OCI-LY1 (cell line): ENCODE measurements at regions not wholly inside any gene's neighbourhood (a gene's known extent, or its start where the extent isn't known, plus 50 kb on each side); places are given as distances from the start of the nearest gene placed in this dataset.

Experiments used
- CTCF ChIP-seq: fragments of 200-600 bp; sonication (generic), shearing (Covaris generic); IDR thresholded peaks from 2 replicates; pipeline ENCODE4 v1.5.1; 2017; ENCODE audit warnings: mild to moderate bottlenecking, antibody characterized with exemption, low read length, moderate library complexity, mixed read lengths
- EZH2 ChIP-seq: fragments of 200-600 bp; sonication (generic), shearing (Covaris generic); IDR thresholded peaks from 2 replicates; pipeline ENCODE4 v1.8.0; 2017; ENCODE audit warnings: borderline replicate concordance, mixed run types, mild to moderate bottlenecking, antibody characterized with exemption, low read length, moderate library complexity, mixed read lengths

DNA sequence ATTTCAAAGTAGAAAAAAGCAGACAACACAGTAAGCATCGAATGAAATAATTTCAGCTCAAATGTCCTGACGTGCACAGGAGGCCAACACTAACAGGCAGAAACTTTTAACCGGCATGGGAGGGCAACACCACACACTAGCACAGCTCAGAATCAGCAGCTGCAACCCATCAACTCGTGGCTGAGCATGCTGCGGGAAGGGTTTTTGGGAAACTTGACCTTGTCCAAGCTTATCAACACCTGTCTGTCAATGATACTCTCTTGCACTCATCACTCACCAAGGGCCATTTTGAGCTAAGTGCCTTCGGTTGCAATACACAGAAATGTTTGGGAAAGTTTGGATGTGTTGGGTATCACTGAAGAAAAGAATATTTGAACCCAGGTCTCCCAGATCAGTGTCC, 483.7 kb downstream of the TSHZ3 start:
- TF ChIP-seq EZH2, result no peak
- TF ChIP-seq CTCF, result no peak
